Fibroblast of skin of left biceps (primary cell): ENCODE measurements at regions not wholly inside any gene's neighbourhood (a gene's known extent, or its start where the extent isn't known, plus 50 kb on each side); places are given as distances from the start of the nearest gene placed in this dataset.
A peak's percentile ranks its signal among the peaks of the same experiment; 100 is the strongest.

Source experiments
- DNase-seq, 2 experiments: peaks; one replicate each; pipeline ENCODE4 v3.0.0-alpha.2; 2013; ENCODE audit warnings: low read depth in 2 of 2

DNA sequence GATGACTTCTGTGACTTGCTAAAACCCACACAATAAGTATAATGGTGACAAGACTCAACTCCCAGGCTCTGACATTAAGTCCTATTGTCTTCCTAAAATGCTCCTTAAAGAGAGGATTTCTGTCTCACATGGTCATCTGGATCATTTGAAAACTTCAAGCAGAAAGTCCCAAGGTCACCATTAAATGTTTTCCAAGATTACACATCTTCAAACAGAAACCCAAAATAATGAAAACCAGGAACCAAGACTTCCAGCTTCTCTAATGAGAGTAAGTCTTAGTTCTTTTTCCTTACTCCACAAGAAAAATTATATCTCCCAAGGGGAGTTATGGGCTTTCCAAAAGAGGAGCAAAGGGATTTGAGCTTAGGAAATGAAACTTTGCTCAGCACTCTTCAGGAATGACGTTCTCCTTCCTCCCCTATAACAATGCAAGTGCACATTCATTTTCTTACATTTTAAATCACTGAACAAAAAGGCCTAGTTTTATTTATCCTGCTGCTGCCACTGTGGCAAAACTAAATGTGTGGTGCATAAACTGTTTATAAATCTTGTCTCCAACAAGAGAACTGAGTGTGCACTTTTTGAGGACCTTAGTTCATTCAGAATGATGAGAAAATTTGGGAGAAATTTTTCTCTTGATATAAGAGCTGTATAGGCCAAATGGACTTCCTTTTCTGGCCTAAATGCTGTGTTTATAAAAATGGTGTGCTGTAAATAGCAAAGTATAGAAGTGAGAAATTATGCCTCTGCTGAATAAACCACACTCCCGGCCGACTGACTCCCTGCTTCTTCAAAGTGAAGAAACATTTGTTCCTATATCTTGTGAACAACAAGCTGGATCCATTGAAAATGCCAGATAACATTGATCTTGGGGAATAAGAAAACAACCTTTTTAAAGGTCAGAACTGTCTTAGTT is 148.4 kb upstream of the PLEKHG7 start:
- no peak for DNase-seq

DNA sequence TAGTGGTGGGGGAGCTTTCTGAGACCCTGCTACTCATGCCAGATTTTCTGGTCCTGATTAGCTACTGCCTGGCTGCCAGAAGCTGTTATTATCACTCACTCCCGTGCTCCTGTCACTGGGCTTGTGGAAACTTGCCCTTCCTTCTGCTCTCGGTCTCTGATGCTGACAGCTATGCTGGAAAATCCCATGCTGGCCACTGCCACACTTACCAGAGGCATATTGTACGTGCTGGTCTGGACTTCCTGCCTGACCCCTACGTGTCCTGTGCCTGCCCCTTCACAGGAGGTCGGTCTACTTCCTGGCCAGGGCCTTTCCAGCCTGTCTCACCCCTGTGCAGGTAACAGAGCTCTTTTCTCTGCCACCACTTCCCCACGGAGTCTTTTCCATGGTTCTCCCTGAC is 149.4 kb upstream of the PLEKHG7 start:
- no peak for DNase-seq

DNA sequence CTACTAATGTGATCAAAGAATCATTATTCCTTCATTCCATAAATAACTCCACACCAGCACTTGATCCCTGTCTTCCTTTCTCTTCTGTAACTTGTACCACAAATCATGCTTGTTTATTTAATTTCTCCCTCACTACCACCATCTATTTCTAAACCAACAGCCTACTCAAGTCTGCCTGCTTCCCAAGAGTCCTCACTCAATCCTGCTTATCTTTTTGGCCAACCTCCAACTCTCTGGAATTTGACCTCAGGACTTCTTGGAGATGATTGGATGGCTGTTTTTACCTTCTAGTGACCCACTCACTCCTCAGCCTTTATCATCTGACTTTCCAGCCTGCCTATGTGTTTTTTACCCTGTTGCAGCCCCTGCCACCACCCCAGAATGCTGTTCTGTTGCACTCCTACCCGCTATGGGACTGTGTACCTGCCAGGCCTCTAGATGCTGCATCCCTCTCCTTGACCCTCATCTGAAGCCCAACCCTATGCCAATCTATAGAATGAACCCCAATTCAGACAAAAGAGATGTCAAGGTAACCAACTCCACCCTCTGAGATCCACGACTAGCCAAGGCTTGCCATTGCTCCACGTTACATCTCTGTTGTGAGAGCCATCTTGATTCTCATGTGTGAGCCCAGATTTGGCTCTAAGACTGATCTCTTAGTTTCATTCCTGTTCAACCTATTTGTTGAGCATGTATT is 150.2 kb upstream of the PLEKHG7 start:
- no peak for DNase-seq

DNA sequence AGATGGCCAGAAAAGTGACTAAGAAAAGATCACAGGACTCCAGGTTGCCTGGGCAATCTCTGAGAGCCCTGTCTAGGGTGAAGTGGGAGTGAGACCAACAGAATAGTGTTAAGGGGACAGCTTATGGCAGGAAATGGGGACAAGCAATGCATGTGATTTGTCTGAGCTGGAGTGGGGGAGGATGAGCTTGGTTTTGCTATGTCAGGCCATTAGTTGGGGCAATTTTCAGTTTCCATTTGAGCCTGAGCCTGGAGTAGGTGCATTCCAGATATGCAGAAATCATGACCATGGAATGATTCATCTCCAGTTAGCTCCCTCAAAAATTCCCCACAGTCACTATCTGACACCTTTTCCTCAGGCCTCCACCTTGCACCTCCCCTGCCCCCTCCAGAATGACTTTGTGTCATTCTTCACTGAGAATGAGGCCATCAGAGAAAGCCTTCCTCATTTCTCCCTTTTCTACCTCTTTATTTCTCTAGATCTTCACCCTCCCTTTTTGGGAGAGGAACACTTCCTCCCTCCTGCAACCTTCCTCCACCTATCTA is 150.9 kb upstream of the PLEKHG7 start:
- peak in 1 of 2 experiments; percentile 8 for DNase-seq

DNA sequence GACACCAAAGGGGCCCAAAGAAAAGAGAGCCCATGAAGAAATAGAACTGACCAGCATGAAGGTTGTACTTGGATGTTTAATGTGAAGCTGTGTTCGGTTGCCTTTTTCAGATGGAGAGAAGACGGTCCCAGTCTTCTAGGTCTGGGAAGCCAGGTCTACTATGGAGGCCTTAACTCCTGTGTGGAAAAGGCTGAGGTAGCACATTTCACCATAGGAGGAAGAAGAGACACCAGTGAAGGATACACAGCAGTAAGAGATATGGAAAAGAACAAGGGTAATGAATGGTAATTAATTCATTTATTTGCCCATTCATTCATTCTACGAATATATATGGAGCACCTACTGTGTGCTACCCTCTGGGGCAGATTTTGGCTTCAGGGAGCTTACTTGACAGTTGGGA is 151.6 kb upstream of the PLEKHG7 start:
- no peak for DNase-seq

DNA sequence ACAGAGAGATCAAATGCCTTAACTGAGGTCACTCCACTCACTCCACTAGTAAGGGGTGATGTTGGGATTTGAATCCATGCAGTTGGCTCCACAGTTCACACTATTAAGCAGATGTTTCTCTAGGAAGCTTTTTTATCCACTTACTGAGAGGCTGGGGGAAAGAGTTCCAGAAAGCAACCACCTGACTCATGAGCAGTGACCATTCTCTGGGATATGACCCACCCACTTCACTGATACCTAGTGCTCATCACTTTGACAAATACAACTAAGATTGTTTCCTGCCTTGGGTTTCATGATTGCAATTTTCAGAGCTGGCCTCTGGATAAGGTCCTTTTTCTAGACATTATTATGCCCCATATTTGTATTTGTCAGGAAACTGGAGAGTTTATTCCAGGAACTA is 152.1 kb upstream of the PLEKHG7 start:
- no peak for DNase-seq

DNA sequence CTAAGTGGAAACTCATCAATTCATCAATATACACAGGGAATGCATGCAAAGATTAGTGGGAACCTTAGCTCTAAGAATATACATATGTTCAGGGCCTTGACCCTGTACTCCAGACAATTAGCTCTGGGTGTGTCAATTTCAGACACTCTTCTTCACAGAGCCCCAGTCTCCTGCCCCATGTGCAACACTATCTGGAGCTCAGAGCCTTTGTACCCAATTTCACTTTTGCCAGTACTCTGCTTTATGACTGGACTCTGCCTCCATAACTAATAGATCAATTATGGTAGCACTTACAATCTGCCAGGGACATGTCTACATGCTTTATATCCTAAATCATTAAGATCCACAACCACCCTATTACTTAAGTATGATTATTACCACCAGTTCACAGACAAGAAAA is 152.5 kb upstream of the PLEKHG7 start:
- no peak for DNase-seq

DNA sequence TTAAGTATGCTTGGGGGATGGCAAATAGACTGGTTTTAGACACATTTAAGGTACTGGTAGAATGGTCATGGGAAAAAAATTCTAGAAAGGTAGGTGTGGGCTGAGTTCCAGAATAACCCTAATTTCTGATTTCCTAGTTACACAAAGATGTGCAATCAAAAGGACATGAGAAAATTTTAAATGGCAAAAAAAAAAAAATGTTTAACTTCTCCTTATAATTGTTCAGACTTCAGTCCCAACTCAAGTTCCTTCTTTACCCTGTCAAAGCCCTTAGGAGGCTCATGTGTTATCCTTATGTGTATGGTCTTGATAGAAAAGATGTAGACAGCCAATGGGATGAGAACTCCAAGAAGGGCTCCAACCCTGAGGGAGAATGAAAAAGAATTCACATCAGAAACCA is 153.3 kb upstream of the PLEKHG7 start:
- no peak for DNase-seq

DNA sequence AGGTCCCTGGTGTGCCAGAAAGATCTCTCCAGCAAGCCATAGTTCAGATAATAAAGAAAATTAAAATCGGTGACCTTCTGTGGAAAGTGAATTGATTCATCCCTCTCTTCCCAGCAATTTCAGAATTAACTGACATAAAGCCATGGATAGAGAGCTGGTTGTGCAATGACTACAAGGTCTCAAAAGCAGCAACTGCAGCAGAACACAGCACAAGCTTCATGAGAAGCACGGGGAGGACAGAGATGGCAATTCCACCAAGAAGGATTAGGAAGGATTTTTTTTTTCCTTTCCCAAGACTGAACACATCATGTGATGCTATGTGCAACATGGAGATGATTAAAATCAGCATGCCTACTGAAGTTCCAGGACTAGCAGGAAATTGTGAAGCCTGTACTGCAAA is 154.9 kb upstream of the PLEKHG7 start:
- DNase-seq: no peak

DNA sequence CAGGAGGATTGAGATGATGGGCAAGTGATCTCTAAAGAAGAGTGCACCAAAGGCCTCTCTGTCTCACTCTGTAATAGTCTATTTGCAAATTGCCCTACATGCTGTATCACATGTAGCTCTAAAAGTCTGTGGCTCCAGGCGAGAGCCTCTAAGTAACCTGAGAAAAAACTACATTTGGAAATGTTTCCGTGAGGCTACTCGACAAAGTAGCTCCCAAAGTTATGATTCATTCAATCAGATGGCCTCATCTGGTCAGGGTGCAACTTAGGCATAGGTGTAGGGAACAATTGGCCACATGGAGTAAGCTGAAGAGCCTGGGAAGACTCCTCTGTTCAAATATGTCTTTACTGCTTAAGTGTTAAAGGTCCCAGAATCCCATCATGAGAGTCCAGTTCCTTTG is 155.4 kb upstream of the PLEKHG7 start:
- no peak for DNase-seq

DNA sequence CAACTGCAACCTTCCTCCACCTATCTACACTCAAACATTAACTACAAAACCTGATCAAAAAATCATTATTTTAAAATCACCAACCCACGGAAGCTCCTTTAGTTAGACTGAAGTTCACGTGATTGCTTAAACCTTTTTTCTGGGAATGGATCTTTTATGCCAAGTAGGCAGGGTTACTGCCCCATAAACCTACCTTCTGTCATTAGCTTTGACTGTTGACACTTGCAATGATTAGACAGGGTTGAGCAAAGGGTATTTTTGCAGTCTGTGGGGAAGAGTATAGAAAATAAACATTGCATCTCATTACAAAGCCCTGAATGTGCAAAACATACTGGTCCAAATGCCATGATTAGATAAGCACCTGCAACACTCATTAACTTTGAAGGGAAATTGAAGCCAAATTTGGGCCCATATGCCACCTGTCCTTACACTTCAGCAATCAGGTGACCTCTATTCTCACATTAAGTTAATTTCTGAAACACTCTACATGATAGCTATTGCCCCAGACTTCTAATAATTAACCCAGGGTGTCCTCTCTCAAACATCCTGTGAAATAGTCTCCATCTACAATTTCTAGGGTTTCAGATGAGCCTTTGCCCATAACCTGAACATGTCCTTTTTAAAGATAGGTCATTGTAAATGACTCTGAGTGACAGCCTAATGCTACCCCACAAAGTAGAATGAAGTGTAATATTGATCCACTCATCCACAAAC is 156.0 kb upstream of the PLEKHG7 start:
- no peak for DNase-seq

DNA sequence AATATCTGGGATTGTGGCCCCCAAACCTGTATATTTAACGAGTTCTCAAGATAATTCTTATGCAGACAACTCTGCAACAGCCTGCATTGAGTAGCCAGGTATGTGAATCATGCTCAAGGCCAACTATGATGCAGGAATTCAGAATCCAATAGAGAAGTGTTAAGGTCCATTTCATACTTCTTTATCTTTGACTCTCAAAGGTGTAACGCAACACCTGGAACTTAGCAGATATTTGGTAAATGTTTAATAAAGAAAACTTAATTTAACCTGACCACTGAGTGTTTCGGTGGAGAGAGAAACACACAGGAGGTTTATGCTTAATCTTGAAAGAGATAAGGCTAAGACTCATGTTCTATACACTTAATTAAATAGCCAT is 156.5 kb upstream of the PLEKHG7 start:
- DNase-seq: no peak

DNA sequence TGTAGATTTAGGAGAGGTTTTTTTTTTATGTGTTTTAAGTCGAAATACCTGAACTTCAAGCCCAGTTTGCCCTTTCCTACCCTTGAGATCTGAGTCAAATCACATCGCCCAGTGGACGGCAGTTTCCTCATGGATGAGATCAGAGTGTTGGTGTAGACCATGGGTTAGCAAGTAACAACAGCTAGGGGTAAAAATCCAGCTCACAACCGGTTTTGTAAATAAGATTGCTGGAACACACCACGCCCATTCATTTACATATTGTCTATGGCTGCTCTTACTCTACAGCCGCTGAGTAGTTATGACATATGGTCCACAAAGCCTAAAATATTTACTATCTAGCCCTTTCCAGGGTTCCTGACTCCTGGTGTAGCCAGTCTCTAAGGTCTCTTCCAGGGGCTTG is 158.5 kb upstream of the PLEKHG7 start:
- no peak for DNase-seq

DNA sequence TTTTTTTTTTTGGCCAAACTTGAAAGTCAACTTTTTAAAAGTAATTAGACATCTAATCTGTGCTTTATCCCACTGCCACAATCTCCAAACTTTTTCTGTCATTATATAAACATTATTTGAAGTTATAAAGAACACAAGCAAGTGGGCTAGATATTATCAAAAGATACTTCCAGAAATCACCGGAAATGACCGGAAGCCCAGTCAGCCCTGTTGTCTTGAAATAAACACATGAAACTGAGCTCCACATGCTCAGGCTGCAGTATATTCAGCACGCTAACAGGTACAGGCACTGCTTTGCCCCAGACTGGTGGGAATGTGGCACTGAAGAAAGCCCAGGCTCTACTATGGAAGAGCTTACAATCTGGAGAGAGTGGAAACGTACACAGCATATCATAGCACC is 158.9 kb upstream of the PLEKHG7 start:
- no peak for DNase-seq

DNA sequence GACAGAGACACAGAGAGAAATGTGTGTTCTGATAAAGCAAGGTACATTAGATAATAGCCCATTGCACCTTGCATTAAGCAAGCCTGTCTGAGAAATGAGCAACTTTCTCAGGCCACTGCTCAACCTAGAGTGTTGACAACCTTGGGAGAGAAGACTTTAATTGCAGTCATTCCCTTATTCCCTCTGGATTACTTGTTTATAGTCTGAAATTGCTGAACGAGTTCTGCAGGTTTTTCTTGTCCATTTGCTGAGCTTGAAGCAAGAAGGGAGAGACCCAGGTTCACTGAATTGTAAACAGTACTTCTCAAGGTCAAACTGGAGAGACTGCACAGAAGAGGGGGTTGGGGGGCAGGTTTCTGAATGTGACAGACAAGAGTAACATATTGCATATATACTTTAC is 159.4 kb upstream of the PLEKHG7 start:
- no peak for DNase-seq

DNA sequence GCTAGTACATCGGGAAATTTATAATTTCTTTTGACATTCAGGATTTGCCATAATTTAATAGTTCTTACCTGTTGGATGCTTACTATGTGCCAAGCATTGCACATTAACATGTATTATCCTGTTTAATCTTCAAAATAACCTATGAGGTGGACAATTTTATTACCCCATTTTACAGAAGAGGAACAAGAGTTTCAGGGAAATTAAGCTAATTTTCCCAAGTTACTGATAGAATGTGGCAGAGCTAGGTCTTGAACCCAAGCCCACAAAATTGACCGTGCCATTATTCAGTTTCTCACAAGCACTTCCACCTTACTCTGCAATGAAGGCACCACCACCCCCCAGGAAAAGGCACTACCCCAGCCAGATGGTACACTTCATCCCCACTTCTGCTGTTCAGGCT is 161.1 kb upstream of the PLEKHG7 start:
- DNase-seq: no peak

DNA sequence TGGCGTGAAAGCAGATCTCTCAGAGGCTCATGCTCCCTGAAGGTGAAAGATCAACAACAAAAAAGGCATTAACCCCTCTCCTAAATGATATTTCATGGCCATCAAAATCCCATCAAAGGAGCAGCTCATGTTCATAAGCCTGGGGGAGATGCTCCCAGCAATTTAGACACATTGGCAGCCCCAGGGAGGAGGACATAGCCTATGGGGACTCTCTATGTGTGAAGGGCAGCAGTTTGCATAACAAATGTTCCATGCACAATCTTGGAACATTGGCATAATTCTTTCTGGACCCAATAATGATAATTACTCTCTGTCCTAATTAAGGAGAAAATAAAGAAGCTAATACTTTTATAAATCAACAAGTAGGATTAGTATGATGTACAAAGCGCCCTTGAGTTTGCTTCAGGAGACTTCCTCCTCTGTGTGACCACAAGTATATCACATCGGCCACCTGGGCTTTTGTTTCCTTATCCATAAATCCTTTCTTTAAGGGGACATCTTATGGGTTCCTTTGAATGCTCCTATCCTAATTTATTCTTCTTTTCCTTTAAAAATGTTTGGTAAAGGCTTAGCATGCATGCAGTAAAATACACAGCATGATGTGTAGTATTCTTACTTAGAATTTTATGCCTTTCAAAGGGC is 161.9 kb upstream of the PLEKHG7 start:
- DNase-seq: no peak

DNA sequence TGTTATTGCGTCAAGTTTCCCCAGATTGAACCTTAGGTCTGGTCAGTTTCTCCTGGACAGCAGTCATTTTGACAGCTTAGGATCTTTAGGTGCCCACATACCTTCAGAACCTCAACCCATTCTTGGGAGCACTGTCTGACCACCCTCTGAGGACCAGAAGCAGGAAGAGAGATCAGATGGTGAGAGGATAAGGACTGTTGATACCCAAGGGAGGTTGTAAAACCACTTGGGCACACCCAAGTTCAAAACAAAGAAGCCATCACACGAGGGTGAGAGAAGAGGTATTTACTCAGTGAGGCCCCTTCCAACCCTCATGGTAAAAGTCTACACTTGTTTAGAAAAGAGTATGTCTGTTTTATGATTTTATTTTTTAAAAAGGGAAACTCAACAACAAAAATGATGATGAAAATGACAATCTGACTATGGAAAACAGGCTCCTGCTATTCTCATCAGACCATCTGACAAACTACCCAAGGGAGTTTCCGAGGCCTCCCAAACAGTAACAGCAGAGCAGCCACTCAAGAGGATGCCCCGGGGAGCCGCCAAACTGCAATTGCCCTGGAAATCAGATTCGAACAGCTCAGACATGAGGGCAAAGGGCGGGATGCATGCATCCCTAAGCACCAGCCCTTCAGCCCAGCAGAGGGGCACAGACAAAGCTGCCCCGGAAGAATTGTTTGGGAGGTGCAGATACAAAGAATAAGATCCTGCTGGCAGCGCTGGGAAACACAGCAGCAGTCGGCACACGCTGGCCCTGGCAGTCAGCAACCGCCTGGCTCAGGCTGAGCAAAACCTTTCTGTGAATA is 162.6 kb upstream of the PLEKHG7 start:
- DNase-seq: no peak

DNA sequence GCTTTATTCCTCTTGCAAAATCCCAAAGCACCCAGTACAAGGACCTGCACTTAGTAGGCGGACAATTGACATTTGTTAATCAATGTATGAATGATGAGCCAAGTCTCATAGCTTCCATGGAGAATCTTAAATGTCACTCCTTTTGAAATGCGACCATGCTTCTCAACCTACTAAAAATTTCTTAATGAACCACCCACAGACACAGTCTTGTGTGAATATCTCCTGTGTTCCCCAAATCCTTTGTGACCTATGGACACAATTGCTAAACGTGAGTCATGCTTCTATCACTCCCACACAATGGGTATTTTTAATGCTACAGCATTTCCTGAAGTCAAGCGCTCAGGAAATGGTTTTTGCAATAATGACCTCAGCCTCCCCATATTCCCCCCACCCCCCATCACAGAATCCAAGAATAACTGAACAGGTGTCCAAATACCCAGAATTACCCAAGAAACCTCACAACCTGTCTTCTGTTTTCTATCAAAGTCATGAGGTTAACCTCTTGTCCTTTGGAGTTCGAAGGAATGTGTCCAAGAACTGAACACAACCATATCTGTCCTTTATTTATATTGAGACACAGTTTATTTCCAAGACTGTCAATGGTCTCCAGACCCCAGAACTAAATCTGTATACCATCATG is 163.6 kb upstream of the PLEKHG7 start:
- DNase-seq: peak in 1 of 2 experiments; percentile 8

DNA sequence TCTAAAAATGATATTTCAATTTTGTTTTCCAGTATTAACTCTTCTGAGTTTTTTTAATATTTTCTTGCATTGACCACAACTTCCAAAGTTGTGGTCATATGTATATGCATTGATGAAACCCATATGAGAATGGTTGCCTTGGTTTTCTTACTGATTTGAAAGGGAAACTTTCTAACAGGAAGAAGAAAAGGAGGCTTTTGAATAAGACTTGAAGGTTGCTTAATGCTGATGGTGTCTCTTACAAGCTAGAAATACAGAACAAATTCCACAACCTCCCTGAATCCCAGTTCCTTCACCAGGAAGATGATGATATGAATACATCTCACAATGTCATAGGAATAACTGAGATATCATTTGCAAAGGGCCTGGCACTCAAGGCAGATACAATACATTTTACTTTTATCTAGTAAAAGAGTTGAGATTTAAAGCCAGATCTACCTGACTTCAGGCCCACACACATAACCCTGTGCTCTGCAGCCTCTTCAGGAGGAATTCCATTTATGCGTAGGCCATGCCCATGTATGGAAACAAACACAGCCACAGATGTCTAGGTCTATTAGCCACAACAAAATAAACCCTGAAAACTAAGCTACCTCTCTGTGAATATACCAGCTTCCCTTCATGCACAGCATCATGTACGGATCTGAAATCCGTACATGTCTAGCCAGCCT is 165.4 kb upstream of the PLEKHG7 start:
- DNase-seq: no peak
